Upper lobe of left lung (tissue), 4 donors: ENCODE measurements at regions not wholly inside any gene's neighbourhood (a gene's known extent, or its start where the extent isn't known, plus 50 kb on each side); places are given as distances from the start of the nearest gene placed in this dataset.

Experiments used
- CTCF ChIP-seq, 6 experiments: fragments of 450-650 bp in 4 of 6; fragments of 200-600 bp in 2 of 6; sonication (generic) in 2 of 6; IDR thresholded peaks; one replicate each; pipeline ENCODE4 v1.5.1; 2016 to 2019; ENCODE audit warnings: antibody characterized with exemption in 6 of 6
- EP300 ChIP-seq, 4 donors: sonication (generic); formaldehyde crosslinking; IDR thresholded peaks; one replicate each; pipeline ENCODE4 v1.5.1; 2017; ENCODE audit warnings: antibody characterized with exemption in 4 of 4, control low read depth in 2 of 4
- POLR2A ChIP-seq, 4 donors: fragments of 450-650 bp; IDR thresholded peaks; one replicate each; pipeline ENCODE4 v1.5.1; 2016 to 2017; ENCODE audit warnings: antibody characterized with exemption in 4 of 4, mild to moderate bottlenecking in 2 of 4
- POLR2AphosphoS5 ChIP-seq, 2 donors: sonication (generic); formaldehyde crosslinking; IDR thresholded peaks; one replicate each; pipeline ENCODE4 v1.5.1; 2017; ENCODE audit warnings: antibody characterized with exemption in 2 of 2

DNA sequence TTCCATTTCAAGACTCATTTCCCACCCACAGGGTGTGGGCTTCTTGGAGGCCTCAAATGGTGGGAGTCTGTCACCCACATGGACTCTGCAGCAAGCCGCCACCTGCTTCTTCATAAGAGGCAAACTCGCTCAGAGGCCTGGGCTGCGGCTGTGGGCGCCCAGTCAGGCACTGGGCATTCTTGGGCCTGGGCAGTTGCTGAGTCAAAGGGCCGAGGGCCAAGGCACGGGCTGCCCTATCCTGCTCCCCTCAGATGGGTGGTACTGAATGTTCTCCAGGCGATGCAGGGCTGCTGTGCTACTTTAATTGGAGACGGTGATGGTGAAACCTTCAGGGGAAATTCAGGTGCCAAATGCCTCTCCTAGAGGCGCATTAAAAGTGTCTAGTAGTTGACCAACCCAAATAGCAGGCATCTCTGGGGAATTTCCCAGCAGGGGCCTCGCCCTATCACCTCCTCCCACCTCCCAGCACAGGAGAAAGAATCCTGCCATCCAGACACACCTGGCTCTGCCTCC lies 57.9 kb downstream of the MAFB start:
- TF ChIP-seq POLR2AphosphoS5 (IDR thresholded peaks at IDR 0.05) (no peak), POLR2A (IDR thresholded peaks at IDR 0.05) (no peak), EP300 (IDR thresholded peaks at IDR 0.05) (no peak), CTCF (IDR thresholded peaks at IDR 0.05) (no peak)
